ENCODE measurements at regions not wholly inside any gene's neighbourhood (a gene's known extent, or its start where the extent isn't known, plus 50 kb on each side); places are given as distances from the start of the nearest gene placed in this dataset.

GRCh38 chr4:30258949-30259348, 461.2 kb upstream of the PCDH7 start:
- Histone ChIP-seq H3K18ac (ENCODE audit: low read length) (no peak overlapping the region), H3K23ac (ENCODE audit: low read depth, low read length, poor library complexity) (no peak overlapping the region), H3K79me1 (ENCODE audit: low read depth, low read length) (no peaks in the 10 kb centered on the region), H3K27me3 (ENCODE audit: control insufficient read depth in 3 of 3, insufficient read depth in 3 of 3, low read depth in 1 of 3, low read length in 3 of 3) (no peaks in the 10 kb centered on the region), H3K27ac (replicated peaks; ENCODE audit: low read length) (no peak overlapping the region), H4K91ac (ENCODE audit: low read depth, low read length, poor library complexity) (no peak overlapping the region), H3K4ac (ENCODE audit: low read length) (no peak overlapping the region), H3K9me3 (replicated peaks in 1 of 2; ENCODE audit: control insufficient read depth in 2 of 2, insufficient read depth in 1 of 2, low read depth in 1 of 2, low read length in 2 of 2) (peaks cover 0 to under 1% of the 10 kb centered on the region in 2 donors), H2BK15ac (ENCODE audit: low read length) (no peak overlapping the region), H3K36me3 (replicated peaks in 1 of 2; ENCODE audit: control insufficient read depth in 2 of 2, insufficient read depth in 2 of 2, low read length in 2 of 2) (no peaks in the 10 kb centered on the region), H2BK5ac (ENCODE audit: low read length) (no peak overlapping the region), H4K8ac (ENCODE audit: low read depth, low read length) (no peak overlapping the region), H3K4me3 (ENCODE audit: low read length in 2 of 2) (no peak overlapping the region), H2AK5ac (ENCODE audit: low read depth, low read length) (no peak overlapping the region), H2BK12ac (ENCODE audit: low read length) (no peak overlapping the region), H2BK120ac (ENCODE audit: low read depth, low read length) (no peak overlapping the region), H2AFZ (ENCODE audit: low read length) (no peak overlapping the region), H3K4me1 (ENCODE audit: control insufficient read depth in 2 of 2, insufficient read depth in 1 of 2, low read depth in 1 of 2, low read length in 2 of 2) (no peaks in the 10 kb centered on the region), H3K9ac (ENCODE audit: low read depth, low read length, poor library complexity) (no peak overlapping the region), H3K14ac (ENCODE audit: low read length) (no peak overlapping the region), H3K4me2 (ENCODE audit: insufficient read depth, low read length, poor library complexity, severe bottlenecking) (no peak overlapping the region)
- no CpG with 5 or more reads among the region's 3 CpGs for WGBS, 2 donors (ENCODE audit: extremely low coverage in 2 of 2, insufficient read length in 2 of 2, insufficient replicate concordance in 1 of 2)
- DNase-seq (ENCODE audit: low spot score) = no peak

GRCh38 chr4:30262379-30262778, 457.8 kb upstream of the PCDH7 start:
- H2BK5ac ChIP-seq (ENCODE audit: low read length) = no peak overlapping the region
- no peak overlapping the region for H4K91ac ChIP-seq (ENCODE audit: low read depth, low read length, poor library complexity)
- no peak overlapping the region for H2AFZ ChIP-seq (ENCODE audit: low read length)
- no peaks in the 10 kb centered on the region for H3K79me1 ChIP-seq (ENCODE audit: low read depth, low read length)
- no peak for DNase-seq (ENCODE audit: low spot score)
- H3K18ac ChIP-seq (ENCODE audit: low read length) = no peak overlapping the region
- no peak overlapping the region for H3K4me3 ChIP-seq (ENCODE audit: low read length in 2 of 2)
- H3K14ac ChIP-seq (ENCODE audit: low read length) = no peak overlapping the region
- H2AK5ac ChIP-seq (ENCODE audit: low read depth, low read length) = no peak overlapping the region
- no peak overlapping the region for H3K9ac ChIP-seq (ENCODE audit: low read depth, low read length, poor library complexity)
- H2BK15ac ChIP-seq (ENCODE audit: low read length) = no peak overlapping the region
- H3K4me2 ChIP-seq (ENCODE audit: insufficient read depth, low read length, poor library complexity, severe bottlenecking) = no peak overlapping the region
- H3K4me1 ChIP-seq (ENCODE audit: control insufficient read depth in 2 of 2, insufficient read depth in 1 of 2, low read depth in 1 of 2, low read length in 2 of 2) = no peaks in the 10 kb centered on the region
- no peak overlapping the region for H2BK12ac ChIP-seq (ENCODE audit: low read length)
- no peaks in the 10 kb centered on the region for H3K27me3 ChIP-seq (ENCODE audit: control insufficient read depth in 3 of 3, insufficient read depth in 3 of 3, low read depth in 1 of 3, low read length in 3 of 3)
- peaks cover 0 to 4% of the 10 kb centered on the region in 2 donors for H3K9me3 ChIP-seq (replicated peaks in 1 of 2; ENCODE audit: control insufficient read depth in 2 of 2, insufficient read depth in 1 of 2, low read depth in 1 of 2, low read length in 2 of 2)
- H3K36me3 ChIP-seq (replicated peaks in 1 of 2; ENCODE audit: control insufficient read depth in 2 of 2, insufficient read depth in 2 of 2, low read length in 2 of 2) = no peaks in the 10 kb centered on the region
- H4K8ac ChIP-seq (ENCODE audit: low read depth, low read length) = no peak overlapping the region
- WGBS, 2 donors (ENCODE audit: extremely low coverage in 2 of 2, insufficient read length in 2 of 2, insufficient replicate concordance in 1 of 2) = no CpG with 5 or more reads among the region's 2 CpGs
- H3K4ac ChIP-seq (ENCODE audit: low read length) = no peak overlapping the region
- H3K23ac ChIP-seq (ENCODE audit: low read depth, low read length, poor library complexity) = no peak overlapping the region
- no peak overlapping the region for H3K27ac ChIP-seq (replicated peaks; ENCODE audit: low read length)
- no peak overlapping the region for H2BK120ac ChIP-seq (ENCODE audit: low read depth, low read length)

DNA sequence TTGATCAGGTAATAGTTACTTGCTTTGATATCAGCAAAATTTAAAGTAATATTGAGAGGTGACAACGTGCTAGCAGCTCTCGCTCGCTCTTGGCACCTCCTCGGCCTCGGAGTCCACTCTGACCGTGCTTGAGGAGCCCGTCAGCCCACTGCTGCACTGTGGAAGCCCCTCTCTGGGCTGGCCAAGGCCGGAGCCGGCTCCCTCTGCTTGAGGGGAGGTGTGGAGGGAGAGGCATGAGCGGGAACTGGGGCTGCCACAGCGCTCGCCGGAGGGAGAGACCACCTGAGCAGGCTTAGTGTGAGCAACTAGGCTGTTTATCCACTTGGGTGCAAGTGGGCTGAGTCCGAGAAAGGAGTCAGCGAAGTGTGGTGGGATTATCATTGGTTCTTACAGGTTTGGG, 455.7 kb upstream of the PCDH7 start:
- H2BK5ac ChIP-seq (ENCODE audit: low read length) = no peak overlapping the region
- H3K9ac ChIP-seq (ENCODE audit: low read depth, low read length, poor library complexity) = no peak overlapping the region
- H3K4ac ChIP-seq (ENCODE audit: low read length) = no peak overlapping the region
- DNase-seq (ENCODE audit: low spot score) = no peak
- H3K27ac ChIP-seq (replicated peaks; ENCODE audit: low read length) = no peak overlapping the region
- H3K18ac ChIP-seq (ENCODE audit: low read length) = peak overlapping the region; percentile 64
- no peak overlapping the region for H2AFZ ChIP-seq (ENCODE audit: low read length)
- no peak overlapping the region for H2BK15ac ChIP-seq (ENCODE audit: low read length)
- H4K8ac ChIP-seq (ENCODE audit: low read depth, low read length) = no peak overlapping the region
- no peaks in the 10 kb centered on the region for H3K27me3 ChIP-seq (ENCODE audit: control insufficient read depth in 3 of 3, insufficient read depth in 3 of 3, low read depth in 1 of 3, low read length in 3 of 3)
- peaks cover 0 to 4% of the 10 kb centered on the region in 2 donors for H3K9me3 ChIP-seq (replicated peaks in 1 of 2; ENCODE audit: control insufficient read depth in 2 of 2, insufficient read depth in 1 of 2, low read depth in 1 of 2, low read length in 2 of 2)
- no peak overlapping the region for H3K14ac ChIP-seq (ENCODE audit: low read length)
- H3K4me3 ChIP-seq (ENCODE audit: low read length in 2 of 2) = peak overlapping the region in 1 of 2 donors; percentile 25
- no peaks in the 10 kb centered on the region for H3K79me1 ChIP-seq (ENCODE audit: low read depth, low read length)
- WGBS, 2 donors (ENCODE audit: extremely low coverage in 2 of 2, insufficient read length in 2 of 2, insufficient replicate concordance in 1 of 2) = no CpG with 5 or more reads among the region's 15 CpGs
- no peak overlapping the region for H3K23ac ChIP-seq (ENCODE audit: low read depth, low read length, poor library complexity)
- H2BK120ac ChIP-seq (ENCODE audit: low read depth, low read length) = no peak overlapping the region
- no peak overlapping the region for H2AK5ac ChIP-seq (ENCODE audit: low read depth, low read length)
- no peak overlapping the region for H4K91ac ChIP-seq (ENCODE audit: low read depth, low read length, poor library complexity)
- peak overlapping the region; percentile 73 for H2BK12ac ChIP-seq (ENCODE audit: low read length)
- no peaks in the 10 kb centered on the region for H3K4me1 ChIP-seq (ENCODE audit: control insufficient read depth in 2 of 2, insufficient read depth in 1 of 2, low read depth in 1 of 2, low read length in 2 of 2)
- no peaks in the 10 kb centered on the region for H3K36me3 ChIP-seq (replicated peaks in 1 of 2; ENCODE audit: control insufficient read depth in 2 of 2, insufficient read depth in 2 of 2, low read length in 2 of 2)
- no peak overlapping the region for H3K4me2 ChIP-seq (ENCODE audit: insufficient read depth, low read length, poor library complexity, severe bottlenecking)

- Histone ChIP-seq H2AK5ac (ENCODE audit: low read depth, low read length) (no peak overlapping the region), H2BK120ac (ENCODE audit: low read depth, low read length) (no peak overlapping the region), H3K36me3 (replicated peaks in 1 of 2; ENCODE audit: control insufficient read depth in 2 of 2, insufficient read depth in 2 of 2, low read length in 2 of 2) (no peaks in the 10 kb centered on the region), H3K4ac (ENCODE audit: low read length) (no peak overlapping the region), H3K23ac (ENCODE audit: low read depth, low read length, poor library complexity) (no peak overlapping the region), H4K8ac (ENCODE audit: low read depth, low read length) (no peak overlapping the region), H3K4me3 (ENCODE audit: low read length in 2 of 2) (no peak overlapping the region), H2BK12ac (ENCODE audit: low read length) (no peak overlapping the region), H3K4me1 (ENCODE audit: control insufficient read depth in 2 of 2, insufficient read depth in 1 of 2, low read depth in 1 of 2, low read length in 2 of 2) (no peaks in the 10 kb centered on the region), H3K14ac (ENCODE audit: low read length) (no peak overlapping the region), H3K9ac (ENCODE audit: low read depth, low read length, poor library complexity) (no peak overlapping the region), H3K4me2 (ENCODE audit: insufficient read depth, low read length, poor library complexity, severe bottlenecking) (no peak overlapping the region), H2BK15ac (ENCODE audit: low read length) (no peak overlapping the region), H2BK5ac (ENCODE audit: low read length) (no peak overlapping the region), H3K18ac (ENCODE audit: low read length) (no peak overlapping the region), H3K9me3 (replicated peaks in 1 of 2; ENCODE audit: control insufficient read depth in 2 of 2, insufficient read depth in 1 of 2, low read depth in 1 of 2, low read length in 2 of 2) (peaks cover 0 to 4% of the 10 kb centered on the region in 2 donors), H3K27me3 (ENCODE audit: control insufficient read depth in 3 of 3, insufficient read depth in 3 of 3, low read depth in 1 of 3, low read length in 3 of 3) (no peaks in the 10 kb centered on the region), H3K27ac (replicated peaks; ENCODE audit: low read length) (no peak overlapping the region), H3K79me1 (ENCODE audit: low read depth, low read length) (no peaks in the 10 kb centered on the region), H2AFZ (ENCODE audit: low read length) (no peak overlapping the region), H4K91ac (ENCODE audit: low read depth, low read length, poor library complexity) (no peak overlapping the region)
- WGBS, 2 donors (ENCODE audit: extremely low coverage in 2 of 2, insufficient read length in 2 of 2, insufficient replicate concordance in 1 of 2) = no CpG with 5 or more reads among the region's 3 CpGs
- DNase-seq (ENCODE audit: low spot score) = no peak
Observed at GRCh38 chr4:30265716-30266115, 454.5 kb upstream of the PCDH7 start.
